ENCODE measurements at regions not wholly inside any gene's neighbourhood (a gene's known extent, or its start where the extent isn't known, plus 50 kb on each side); places are given as distances from the start of the nearest gene placed in this dataset.

- Mint-ChIP-seq H3K36me3 (ENCODE audit: low read depth) (no peaks in the 10 kb centered on the region), H3K27me3 (no peaks in the 10 kb centered on the region), H3K27ac (no peak overlapping the region), H3K9me3 (peaks cover 5% of the 10 kb centered on the region), H3K4me1 (ENCODE audit: low read depth) (peaks cover 24% of the 10 kb centered on the region), H3K4me3 (no peak overlapping the region)
Measured at GRCh38 chr9:20225826-20226225, 396.5 kb downstream of the MLLT3 start.

GRCh38 chr9:20224756-20225155 lies 397.5 kb downstream of the MLLT3 start:
- H3K27ac Mint-ChIP-seq = no peak overlapping the region
- H3K4me1 Mint-ChIP-seq (ENCODE audit: low read depth) = peaks cover 24% of the 10 kb centered on the region
- H3K4me3 Mint-ChIP-seq = no peak overlapping the region
- no peaks in the 10 kb centered on the region for H3K36me3 Mint-ChIP-seq (ENCODE audit: low read depth)
- no peaks in the 10 kb centered on the region for H3K27me3 Mint-ChIP-seq
- H3K9me3 Mint-ChIP-seq = peaks cover 5% of the 10 kb centered on the region

- Mint-ChIP-seq H3K36me3 (ENCODE audit: low read depth) (no peaks in the 10 kb centered on the region), H3K4me3 (no peak overlapping the region), H3K4me1 (ENCODE audit: low read depth) (peaks cover 13% of the 10 kb centered on the region), H3K27me3 (no peaks in the 10 kb centered on the region), H3K9me3 (peaks cover 5% of the 10 kb centered on the region), H3K27ac (no peak overlapping the region)
Measured at GRCh38 chr9:20220286-20220685, 402.0 kb downstream of the MLLT3 start.

GRCh38 chr9:20219437-20219836 lies 402.9 kb downstream of the MLLT3 start:
- Mint-ChIP-seq H3K9me3 (peaks cover 5% of the 10 kb centered on the region), H3K4me1 (ENCODE audit: low read depth) (peaks cover 9% of the 10 kb centered on the region), H3K27ac (no peak overlapping the region), H3K4me3 (no peak overlapping the region), H3K27me3 (no peaks in the 10 kb centered on the region), H3K36me3 (ENCODE audit: low read depth) (no peaks in the 10 kb centered on the region)

- H3K4me3 Mint-ChIP-seq = no peak overlapping the region
- no peaks in the 10 kb centered on the region for H3K27me3 Mint-ChIP-seq
- H3K27ac Mint-ChIP-seq = no peak overlapping the region
- H3K4me1 Mint-ChIP-seq (ENCODE audit: low read depth) = peaks cover 9% of the 10 kb centered on the region
- no peaks in the 10 kb centered on the region for H3K36me3 Mint-ChIP-seq (ENCODE audit: low read depth)
- H3K9me3 Mint-ChIP-seq = no peaks in the 10 kb centered on the region
Measured at GRCh38 chr9:20217596-20217995, 404.7 kb downstream of the MLLT3 start.

- H3K27me3 Mint-ChIP-seq = no peaks in the 10 kb centered on the region
- H3K36me3 Mint-ChIP-seq (ENCODE audit: low read depth) = no peaks in the 10 kb centered on the region
Measured at GRCh38 chr9:20216438-20216837, 405.9 kb downstream of the MLLT3 start.

GRCh38 chr9:20215552-20215951 lies 406.7 kb downstream of the MLLT3 start:
- no peaks in the 10 kb centered on the region for H3K4me1 Mint-ChIP-seq (ENCODE audit: low read depth)

More at GRCh38 chr9:20216438-20216837, 405.9 kb downstream of the MLLT3 start:
- no peak overlapping the region for H3K4me3 Mint-ChIP-seq
- H3K4me1 Mint-ChIP-seq (ENCODE audit: low read depth) = peaks cover 6% of the 10 kb centered on the region
- no peaks in the 10 kb centered on the region for H3K9me3 Mint-ChIP-seq
- H3K27ac Mint-ChIP-seq = no peak overlapping the region

GRCh38 chr9:20212806-20213205 lies 409.5 kb downstream of the MLLT3 start:
- no peak overlapping the region for H3K27ac Mint-ChIP-seq
- peaks cover 4% of the 10 kb centered on the region for H3K27me3 Mint-ChIP-seq
- H3K9me3 Mint-ChIP-seq = no peaks in the 10 kb centered on the region
- no peak overlapping the region for H3K4me3 Mint-ChIP-seq
- H3K36me3 Mint-ChIP-seq (ENCODE audit: low read depth) = no peaks in the 10 kb centered on the region
- peaks cover 25% of the 10 kb centered on the region for H3K4me1 Mint-ChIP-seq (ENCODE audit: low read depth)

More at GRCh38 chr9:20215552-20215951, 406.7 kb downstream of the MLLT3 start:
- H3K36me3 Mint-ChIP-seq (ENCODE audit: low read depth) = no peaks in the 10 kb centered on the region
- no peak overlapping the region for H3K27ac Mint-ChIP-seq
- no peak overlapping the region for H3K4me3 Mint-ChIP-seq
- H3K27me3 Mint-ChIP-seq = no peaks in the 10 kb centered on the region
- no peaks in the 10 kb centered on the region for H3K9me3 Mint-ChIP-seq

- Mint-ChIP-seq H3K4me3 (peak overlapping the region; percentile 64), H3K9me3 (no peaks in the 10 kb centered on the region), H3K36me3 (ENCODE audit: low read depth) (no peaks in the 10 kb centered on the region), H3K4me1 (ENCODE audit: low read depth) (peaks cover 35% of the 10 kb centered on the region), H3K27ac (peak overlapping the region; percentile 97), H3K27me3 (peaks cover 4% of the 10 kb centered on the region)
Measured at GRCh38 chr9:20209391-20210340, 412.6 kb downstream of the MLLT3 start.

- Mint-ChIP-seq H3K4me1 (ENCODE audit: low read depth) (peaks cover 35% of the 10 kb centered on the region), H3K27ac (peak overlapping the region; percentile 97), H3K4me3 (peak overlapping the region; percentile 64), H3K9me3 (no peaks in the 10 kb centered on the region), H3K36me3 (ENCODE audit: low read depth) (no peaks in the 10 kb centered on the region), H3K27me3 (peaks cover 4% of the 10 kb centered on the region)
Measured at GRCh38 chr9:20208961-20209371, 413.3 kb downstream of the MLLT3 start.

GRCh38 chr9:20208226-20208625 lies 414.1 kb downstream of the MLLT3 start:
- Mint-ChIP-seq H3K4me3 (peak overlapping the region; percentile 4), H3K4me1 (ENCODE audit: low read depth) (peaks cover 35% of the 10 kb centered on the region), H3K36me3 (ENCODE audit: low read depth) (no peaks in the 10 kb centered on the region), H3K27me3 (peaks cover 4% of the 10 kb centered on the region), H3K27ac (peak overlapping the region; percentile 89), H3K9me3 (no peaks in the 10 kb centered on the region)

- Mint-ChIP-seq H3K4me1 (ENCODE audit: low read depth) (peaks cover 37% of the 10 kb centered on the region), H3K4me3 (no peak overlapping the region), H3K27me3 (peaks cover 8% of the 10 kb centered on the region), H3K27ac (no peak overlapping the region), H3K36me3 (ENCODE audit: low read depth) (no peaks in the 10 kb centered on the region), H3K9me3 (no peaks in the 10 kb centered on the region)
Measured at GRCh38 chr9:20207176-20207575, 415.1 kb downstream of the MLLT3 start.

- Mint-ChIP-seq H3K4me3 (no peak overlapping the region), H3K36me3 (ENCODE audit: low read depth) (no peaks in the 10 kb centered on the region), H3K4me1 (ENCODE audit: low read depth) (peaks cover 47% of the 10 kb centered on the region)
Measured at GRCh38 chr9:20205821-20206220, 416.5 kb downstream of the MLLT3 start.

GRCh38 chr9:20200991-20201431 lies 412.2 kb upstream of the SLC24A2 start:
- Mint-ChIP-seq H3K36me3 (ENCODE audit: low read depth) (no peaks in the 10 kb centered on the region), H3K4me3 (no peak overlapping the region), H3K27ac (no peak overlapping the region), H3K4me1 (ENCODE audit: low read depth) (peaks cover 12% of the 10 kb centered on the region), H3K27me3 (peaks cover 16% of the 10 kb centered on the region), H3K9me3 (peaks cover 4% of the 10 kb centered on the region)

More at GRCh38 chr9:20205821-20206220, 416.5 kb downstream of the MLLT3 start:
- Mint-ChIP-seq H3K27ac (no peak overlapping the region), H3K9me3 (no peaks in the 10 kb centered on the region), H3K27me3 (peaks cover 17% of the 10 kb centered on the region)

GRCh38 chr9:20200581-20200980 lies 411.7 kb upstream of the SLC24A2 start:
- Mint-ChIP-seq H3K4me1 (ENCODE audit: low read depth) (peaks cover 12% of the 10 kb centered on the region), H3K36me3 (ENCODE audit: low read depth) (no peaks in the 10 kb centered on the region), H3K27ac (no peak overlapping the region), H3K27me3 (peaks cover 16% of the 10 kb centered on the region), H3K4me3 (no peak overlapping the region), H3K9me3 (peaks cover 5% of the 10 kb centered on the region)

All from stimulated activated naive CD8-positive, alpha-beta T cell treated with anti-CD3 and anti-CD28 coated beads, Interleukin-15, Interleukin-2, amounts not matched to agents 100 ng/mL and 50 ng/mL, for 24 hours (primary cell).